ENCODE measurements at regions not wholly inside any gene's neighbourhood (a gene's known extent, or its start where the extent isn't known, plus 50 kb on each side); places are given as distances from the start of the nearest gene placed in this dataset.

DNA sequence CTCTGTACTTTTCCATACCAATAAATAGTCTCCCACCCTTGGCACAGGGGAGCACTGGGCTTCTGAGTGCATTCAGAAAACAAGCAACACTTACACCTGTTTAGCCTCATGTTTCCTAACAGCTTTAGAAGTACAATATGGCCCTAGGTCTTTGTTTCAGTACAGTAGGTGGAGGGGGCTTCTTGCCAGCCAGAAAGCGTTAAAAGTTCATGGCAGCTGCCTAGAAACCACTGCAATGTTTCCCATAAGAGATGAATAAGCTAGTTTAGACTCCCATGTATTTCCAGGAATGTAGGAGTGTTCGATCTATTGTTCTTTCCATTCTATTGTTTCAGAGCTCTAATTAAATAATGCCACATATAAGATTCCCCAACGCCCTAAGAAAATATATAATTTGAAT, 444.8 kb downstream of the ARHGEF28 start:
- DNase-seq = no peak

DNA sequence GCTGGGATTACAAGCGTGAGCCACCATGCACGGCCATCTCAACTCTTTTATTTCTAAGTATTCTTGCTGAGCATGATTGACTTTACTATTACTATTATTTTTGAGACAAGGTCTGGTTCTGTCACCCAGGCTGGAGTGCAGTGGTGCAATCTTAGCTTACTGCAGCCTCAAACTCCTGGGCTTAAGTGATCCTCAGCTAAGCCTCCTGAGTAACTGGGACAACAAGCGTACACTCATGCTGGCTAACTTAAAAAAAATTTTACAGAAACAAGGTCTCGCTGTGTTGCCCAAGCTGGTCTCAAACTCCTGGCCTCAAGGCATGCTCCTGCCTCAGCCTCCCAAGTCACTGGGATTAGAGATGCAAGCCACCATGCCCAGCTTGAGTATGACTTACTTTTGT, 443.7 kb downstream of the ARHGEF28 start:
- DNase-seq = no peak

DNA sequence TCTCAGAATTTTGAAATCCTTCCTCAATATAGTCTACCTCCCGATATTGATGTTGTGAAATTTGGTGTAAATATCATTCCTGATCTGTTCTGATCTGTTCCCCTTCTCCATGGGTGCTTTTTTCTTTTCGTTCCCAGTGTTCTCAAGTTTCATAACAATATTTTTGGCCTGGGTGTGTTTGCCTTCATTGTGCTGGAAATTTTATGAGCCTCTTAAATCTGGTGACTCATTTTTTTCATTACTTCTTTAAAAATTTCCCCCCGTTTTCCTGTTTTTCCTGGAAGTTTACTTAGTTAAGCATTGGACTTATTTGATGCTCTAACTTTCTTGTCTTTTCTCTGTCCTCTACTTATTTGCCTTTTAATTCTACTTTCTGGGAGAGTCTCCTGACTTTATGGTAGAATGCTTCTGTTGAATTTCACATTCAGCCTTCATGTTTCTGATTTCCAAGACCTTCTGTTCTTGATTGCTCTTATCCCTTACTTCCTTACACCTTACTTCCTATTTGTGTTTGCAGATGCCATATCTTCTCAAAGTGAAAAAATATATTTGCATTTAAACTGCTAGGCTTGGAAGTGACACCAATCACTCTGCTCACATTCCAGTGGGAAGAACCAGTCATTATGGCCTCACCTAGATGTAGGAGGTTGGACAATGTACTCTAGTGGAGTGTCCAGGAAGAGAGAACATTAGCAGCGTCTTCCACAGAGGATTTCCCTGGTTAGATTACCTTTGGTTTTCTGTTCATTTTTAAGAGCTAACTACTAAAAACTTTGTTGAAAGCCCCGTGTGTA, 441.9 kb downstream of the ARHGEF28 start:
- DNase-seq = no peak

DNA sequence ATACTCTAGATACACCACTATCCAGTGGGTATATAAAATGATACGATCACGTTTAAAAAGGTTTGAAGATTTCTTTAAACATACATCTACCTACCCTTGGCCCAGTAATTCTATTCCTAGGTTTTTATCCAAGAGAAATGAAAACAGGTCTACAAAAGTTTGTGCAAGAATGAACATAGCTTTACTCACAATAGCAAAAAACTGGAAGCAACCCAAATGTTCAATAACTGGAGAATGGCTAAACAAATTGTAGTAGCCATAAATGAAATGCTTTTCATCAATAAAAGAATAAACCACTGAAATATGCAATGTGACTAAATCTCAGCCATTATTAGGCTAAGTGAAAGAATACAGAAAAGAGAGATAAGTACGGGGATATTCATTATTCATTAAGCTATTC, 438.9 kb downstream of the ARHGEF28 start:
- DNase-seq = no peak

DNA sequence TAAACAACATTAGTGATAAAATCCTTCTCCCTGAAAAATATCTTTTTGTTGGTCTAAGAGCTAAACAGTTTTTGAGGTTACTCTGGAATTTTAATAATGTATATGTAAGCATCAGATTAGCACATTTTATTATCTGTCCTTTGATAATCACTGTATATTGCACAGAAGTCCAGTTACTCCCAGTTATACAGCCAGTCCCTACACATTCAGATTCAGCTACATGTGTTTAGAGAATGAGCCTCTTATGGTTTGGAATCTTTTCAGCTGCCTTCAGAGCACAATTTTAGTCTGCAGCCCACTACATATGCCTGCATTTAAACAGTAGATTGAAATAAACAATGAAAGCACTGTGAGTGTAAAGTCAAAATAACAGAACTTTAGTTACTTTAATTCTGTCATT, 438.2 kb downstream of the ARHGEF28 start:
- DNase-seq = no peak

DNA sequence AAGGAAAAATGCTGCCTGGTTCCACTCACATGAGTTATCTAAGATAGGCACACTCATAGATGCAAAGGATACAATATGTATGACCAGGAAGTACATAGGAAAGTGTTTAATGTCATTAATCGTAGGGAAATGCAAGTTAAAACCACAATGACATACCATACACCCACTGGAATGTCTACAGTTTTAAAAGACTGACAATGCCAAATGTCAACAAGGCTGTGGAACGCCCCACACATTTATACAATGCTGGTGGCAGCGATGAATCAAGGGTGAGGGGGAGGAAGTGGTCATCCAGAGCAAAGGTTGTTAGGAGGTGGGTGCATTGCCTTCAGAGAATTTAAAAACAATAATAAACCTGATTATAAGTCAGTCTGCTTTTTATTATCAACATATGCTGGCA, 437.8 kb downstream of the ARHGEF28 start:
- no peak for DNase-seq

DNA sequence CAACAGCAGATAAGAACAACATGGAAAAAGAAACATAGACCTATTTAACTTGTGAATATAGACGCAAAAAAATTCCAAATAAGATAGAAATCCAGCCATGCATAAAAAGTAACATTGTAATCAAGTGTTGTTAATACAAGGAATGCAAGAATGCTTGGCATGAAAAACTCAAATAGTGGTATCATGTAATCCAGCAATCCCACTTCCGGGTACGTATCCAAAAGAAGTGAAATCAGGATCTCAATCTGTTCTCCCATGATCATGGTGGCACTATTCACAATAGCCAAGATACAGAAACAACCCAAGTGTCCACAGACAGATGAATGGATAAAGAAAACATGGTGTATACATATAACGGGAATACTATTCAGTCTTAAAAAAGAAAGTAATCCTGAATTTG, 437.4 kb downstream of the ARHGEF28 start:
- DNase-seq = no peak

DNA sequence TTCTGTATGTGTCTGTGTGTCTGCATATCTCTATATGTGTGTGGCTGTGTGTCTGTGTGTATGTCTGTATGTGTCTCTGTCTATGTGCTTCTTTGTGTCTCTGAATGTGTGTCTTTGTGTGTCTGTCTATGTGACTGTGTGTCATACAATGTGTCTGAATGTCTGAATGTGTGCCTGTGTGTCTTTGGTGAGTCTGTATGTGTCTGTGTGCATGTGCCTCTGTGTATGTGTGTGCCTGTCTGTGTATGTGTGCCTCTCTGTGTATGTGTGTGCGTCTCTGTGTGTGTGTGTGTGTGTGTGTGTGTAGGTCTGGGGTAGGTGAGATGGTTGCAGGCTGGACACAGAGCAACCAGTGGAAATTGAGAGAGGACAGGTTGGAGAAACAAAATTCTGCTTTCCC, 435.3 kb downstream of the ARHGEF28 start:
- no peak for DNase-seq

DNA sequence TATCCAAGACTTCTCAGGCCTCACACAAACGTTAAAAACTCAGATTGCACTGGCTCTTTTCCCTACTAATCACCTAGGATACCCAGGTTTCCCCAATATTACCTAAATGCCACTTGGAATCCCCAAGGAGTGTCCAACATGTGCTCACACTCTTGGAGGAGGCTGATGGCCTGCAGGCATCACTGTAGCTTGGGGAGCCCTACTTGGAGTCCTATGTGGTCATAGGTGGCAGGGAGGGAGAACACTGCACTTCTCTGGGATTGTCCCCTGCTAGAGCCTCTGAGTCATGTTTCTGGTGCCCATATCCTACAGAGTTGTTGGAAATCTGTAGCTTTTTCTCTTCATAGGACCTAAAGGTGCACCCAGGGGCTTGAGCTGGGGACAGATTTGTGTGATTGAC, 433.7 kb downstream of the ARHGEF28 start:
- no peak for DNase-seq

DNA sequence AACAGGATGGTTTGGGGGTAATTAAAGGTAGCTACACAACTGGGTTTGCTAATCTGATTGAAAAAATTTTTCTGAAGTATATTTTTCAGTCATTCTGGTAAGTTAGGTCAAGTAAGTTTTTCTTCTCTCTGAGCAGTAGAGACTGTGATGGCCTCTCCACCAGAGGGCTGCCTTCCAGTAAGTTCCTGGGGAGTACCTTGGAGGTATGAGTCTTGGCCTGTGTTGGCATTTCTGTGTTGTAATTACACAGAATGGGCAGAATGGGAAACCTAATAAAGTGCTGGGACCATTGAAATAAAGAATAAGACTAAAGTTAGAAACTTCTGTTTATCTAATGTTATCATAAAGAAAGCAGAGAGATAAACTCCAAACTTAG, 430.8 kb downstream of the ARHGEF28 start:
- no peak for DNase-seq

DNA sequence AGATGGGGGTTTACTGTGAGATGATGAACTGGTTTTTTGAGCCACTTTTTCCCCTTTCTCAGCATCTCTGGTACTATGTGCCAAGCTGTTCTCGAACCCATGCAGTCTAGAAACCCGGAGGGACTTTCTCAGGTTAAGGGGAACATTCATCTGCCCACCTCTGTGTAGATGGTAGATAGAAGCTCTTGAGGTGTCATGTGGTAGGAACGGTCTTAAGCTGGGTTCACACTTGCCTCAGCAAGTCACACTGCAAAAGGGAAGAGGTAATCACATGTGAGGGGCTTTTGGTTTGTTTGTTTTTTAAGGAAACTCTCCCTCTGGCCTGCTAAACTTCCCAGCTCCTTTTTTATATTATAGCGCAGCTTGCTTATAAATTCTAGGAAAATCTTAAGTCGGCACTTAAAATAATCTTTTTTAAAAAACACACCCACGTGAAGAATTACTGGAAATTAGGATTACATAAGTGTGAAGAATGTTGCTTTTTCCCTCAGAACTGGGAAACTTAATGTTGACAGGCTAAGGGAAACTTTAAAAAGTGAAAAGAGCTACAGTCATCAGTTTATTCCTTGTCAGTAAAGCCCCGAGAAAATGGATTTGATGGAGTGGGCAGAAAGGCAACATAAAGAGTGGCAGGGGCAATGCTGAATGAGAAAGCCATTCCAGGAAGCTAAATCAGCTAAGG, 430.3 kb downstream of the ARHGEF28 start:
- no peak for DNase-seq

DNA sequence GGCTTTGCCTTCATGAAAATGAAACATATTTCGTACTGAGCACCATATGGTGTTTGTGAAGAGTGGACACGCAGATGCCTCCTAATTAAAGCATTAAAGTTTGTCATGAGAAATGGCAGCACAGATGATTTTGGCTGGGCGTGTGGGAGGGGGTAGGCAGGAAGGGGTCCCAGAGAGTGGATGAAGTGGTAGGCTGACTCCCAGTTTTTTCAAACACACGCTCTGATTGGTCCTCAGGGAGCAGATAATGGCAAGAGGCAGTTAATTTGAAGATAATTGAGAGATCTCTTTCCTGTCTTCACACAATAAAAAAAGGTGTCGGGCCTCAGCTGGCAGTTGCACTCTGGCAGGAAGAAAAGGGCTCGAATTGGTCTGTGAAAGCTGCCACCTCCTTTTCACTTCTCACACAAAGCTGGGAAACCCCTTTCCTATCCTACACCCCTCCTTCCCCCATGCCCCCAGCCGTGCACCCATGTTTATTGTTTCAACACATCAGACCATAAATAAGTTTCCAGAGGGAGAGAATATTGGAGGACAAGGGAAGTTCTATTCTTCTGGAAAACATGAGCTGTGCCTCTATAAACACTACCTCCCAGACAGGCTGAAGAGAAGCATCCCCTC, 429.6 kb downstream of the ARHGEF28 start:
- DNase-seq = no peak

DNA sequence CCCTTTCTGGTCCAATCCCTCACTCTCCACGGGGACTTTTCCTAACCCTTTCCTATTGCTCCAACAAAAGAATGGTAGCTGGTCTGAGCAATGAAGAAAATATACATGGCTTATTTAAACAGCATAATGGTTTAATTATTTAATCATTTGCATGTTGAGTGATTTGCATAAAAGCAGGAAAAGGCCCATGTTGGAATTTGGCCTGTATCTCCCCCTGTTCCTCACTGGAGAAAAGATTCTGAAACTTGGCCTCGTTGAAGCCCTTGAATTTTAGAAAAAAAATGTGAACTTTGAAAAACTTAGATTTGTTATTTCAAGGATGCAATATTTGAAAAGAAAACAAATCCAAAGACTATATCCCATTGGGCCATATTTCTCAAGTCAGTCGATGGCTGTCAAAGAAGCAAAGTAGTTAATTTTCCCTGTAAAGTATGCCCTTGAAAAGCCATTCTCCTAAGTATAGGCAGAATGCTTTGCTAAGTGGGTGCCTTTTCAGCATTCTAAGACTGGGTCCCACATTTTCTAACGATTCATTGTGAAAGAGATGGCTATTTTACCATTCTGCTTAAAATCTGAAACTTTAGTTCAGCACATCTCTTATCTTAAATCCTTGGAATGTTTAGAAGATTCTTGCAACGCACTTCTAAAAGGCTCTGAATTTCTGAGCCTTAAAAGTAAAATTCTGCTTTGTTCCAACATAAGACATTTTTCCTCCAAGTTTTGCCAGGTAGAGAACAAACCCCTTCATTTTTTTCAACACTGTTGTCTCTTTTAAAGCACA, 428.8 kb downstream of the ARHGEF28 start:
- no peak for DNase-seq

DNA sequence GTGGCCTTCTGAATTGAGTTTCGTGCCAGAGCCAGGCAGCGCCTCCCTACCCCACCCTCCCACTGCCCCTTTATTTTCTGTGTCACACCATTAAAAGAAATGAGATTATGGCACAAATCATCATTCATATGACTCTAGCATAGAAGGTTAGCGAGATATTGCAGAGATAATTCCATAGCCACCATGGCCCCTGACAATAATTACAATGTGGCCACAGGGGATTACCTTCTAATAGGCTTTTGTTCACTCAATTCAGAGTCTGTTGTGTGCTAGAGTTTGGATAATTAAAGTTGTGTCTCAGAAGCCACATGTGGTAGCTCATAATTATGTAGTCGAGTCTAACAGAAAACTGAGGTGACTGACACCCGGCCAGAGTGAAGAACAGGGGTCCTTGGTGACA, 428.1 kb downstream of the ARHGEF28 start:
- DNase-seq = no peak

DNA sequence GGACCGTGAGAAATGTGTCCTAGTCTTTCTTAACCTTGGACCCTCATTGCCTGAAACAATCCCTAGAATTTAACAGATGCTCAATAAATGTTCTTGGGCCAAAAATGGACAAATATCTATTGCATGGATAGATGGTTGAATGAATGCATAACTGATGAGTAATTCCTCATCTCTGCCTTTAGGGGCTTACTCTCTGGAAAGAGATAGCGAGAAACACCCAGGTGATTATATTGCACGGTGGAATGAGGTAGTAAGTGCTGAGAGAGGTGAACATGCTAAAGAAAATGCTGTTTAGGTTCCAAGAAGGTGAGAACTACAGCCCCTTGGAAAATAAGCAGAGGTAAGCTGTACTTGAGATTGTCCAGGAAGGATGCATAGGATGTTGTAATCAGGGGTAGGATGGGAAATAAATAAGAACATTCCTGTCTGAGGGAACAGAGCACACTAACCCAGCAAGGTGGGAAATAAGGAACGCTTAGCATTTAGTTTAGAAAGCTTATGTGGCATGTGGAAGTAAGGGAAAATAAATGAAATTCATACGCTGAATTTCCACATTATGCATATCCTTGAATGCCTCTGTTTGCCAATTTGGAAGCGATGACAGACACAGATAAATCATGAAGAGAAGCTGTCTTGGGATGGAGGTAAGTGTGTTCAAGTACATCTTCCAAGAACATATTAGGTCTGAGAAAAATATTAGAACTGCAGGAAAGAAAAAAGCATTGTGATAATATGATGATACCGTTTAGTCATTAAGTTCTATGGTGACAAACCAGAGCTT, 426.6 kb downstream of the ARHGEF28 start:
- DNase-seq = no peak

DNA sequence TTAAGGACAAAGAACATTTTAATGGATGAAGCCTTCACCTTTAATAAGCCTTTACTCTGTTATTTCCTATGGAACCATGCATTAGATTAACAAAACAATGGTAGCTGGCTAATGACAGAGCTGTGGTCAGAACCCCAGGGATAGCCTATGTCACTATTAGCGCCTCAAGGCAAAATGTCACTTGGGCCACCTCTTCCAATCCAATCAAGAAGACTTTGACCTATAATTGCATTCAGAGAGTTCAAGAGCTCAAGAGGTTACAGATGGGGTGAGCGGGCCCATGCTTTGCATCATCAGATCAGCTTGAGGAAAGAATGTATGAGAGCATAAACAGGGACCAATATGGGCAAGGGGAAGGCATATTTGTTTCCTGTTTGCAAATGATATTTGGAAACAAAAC, 425.1 kb downstream of the ARHGEF28 start:
- no peak for DNase-seq

DNA sequence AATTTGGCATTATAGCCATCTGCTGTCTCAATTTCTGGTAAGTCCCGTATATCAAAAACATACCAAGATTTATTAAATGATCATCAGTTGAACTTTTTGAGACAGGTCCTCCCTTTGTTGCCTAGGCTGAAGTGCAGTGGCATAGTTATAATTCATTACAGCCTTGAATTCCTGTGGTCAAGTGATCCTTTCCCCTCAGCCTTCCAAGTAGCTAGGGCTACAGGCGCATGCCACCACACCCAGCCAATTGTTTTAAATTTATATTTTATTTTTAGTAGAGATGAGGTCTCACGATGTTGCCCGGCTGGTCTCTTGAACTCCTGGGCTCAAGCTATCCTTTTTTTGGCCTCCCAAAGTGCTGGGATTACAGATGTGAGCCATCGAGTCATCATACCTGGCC, 418.9 kb downstream of the ARHGEF28 start:
- DNase-seq = no peak

DNA sequence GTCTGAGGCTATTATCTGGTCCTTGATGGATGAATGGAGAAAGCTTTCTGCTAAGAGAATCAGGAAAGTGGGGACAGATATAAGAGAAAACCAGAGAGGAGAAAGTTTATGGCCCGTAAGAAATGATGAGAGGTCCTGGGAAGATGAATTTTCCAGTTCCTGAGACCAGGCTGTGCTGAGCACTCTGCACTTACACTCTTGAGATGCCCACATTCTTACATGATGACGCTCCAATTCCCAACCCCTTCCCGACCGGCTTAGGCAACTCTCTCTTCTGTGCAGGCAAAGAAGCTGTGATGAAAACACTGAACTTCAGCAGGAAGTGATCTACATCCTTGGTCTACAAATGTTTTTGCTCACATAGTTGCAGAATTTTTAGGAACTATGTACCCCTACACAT, 417.0 kb downstream of the ARHGEF28 start:
- DNase-seq = no peak

DNA sequence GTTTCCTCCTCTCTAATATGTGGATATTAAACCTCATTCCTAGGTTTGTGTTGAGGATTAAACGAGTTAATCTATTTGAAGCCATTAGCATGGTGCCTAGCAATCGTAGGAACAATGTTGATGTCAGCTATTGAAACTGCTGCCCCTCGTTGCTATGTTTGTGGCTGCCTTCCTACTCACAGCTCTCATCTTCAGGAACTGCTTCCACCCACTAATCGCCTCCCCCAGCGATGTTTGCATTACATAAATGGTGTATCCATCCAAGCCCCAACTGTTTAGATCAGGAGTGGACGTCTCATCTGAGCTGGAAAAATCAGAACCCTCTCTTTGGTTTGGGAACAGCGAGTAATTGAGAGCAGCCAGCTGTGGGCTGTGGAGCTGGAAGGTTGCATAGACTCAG, 416.6 kb downstream of the ARHGEF28 start:
- no peak for DNase-seq

DNA sequence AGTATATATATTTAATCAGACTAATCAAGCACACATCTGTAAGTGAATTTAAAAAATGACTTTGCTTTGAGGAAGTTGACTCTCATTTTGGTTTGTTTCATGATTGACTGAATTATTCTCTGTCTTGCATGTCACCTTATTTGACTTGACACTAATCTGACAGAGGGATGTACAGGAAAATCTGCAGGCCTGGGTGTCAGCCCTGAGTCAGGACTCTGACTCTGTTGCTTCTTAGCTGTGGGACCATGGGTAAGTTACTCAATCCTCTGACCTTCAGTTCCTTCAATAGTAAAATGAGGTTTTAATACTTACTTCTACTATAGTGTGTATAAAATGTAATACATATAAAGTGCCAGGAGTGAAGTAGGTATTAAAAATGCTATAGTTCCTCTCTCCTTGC, 415.9 kb downstream of the ARHGEF28 start:
- no peak for DNase-seq

DNA sequence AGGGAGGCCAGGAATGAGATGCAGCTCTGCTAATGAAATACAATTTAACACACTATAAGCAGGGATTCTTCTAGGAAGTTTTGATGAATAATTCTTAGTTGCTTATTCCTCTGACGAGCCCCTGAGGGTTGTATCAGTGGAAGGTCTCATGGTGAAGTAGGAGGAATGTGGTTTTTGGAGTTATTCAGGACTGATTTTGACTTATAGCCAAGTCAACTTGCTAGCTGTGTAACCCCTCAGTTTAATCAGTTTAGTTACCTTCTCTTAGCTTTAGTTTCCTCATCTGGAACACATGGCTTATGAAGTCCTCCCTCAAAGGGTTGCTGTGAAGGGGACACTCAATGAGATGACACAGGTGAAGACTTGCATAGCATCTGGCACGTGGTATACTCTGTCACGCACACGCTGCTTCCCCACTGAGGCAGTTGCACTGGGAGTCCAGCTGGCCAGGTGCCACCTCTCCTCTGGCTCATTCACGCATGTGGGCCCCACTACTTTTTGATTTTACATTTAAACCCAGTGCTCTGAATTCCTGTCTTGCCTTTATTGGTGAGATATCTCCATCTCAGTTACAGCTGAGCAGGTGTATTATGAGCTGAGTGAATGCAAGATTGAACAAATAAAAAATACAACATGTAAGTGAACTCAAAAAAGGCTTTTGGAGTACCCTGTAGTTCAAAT, 415.0 kb downstream of the ARHGEF28 start:
- no peak for DNase-seq

DNA sequence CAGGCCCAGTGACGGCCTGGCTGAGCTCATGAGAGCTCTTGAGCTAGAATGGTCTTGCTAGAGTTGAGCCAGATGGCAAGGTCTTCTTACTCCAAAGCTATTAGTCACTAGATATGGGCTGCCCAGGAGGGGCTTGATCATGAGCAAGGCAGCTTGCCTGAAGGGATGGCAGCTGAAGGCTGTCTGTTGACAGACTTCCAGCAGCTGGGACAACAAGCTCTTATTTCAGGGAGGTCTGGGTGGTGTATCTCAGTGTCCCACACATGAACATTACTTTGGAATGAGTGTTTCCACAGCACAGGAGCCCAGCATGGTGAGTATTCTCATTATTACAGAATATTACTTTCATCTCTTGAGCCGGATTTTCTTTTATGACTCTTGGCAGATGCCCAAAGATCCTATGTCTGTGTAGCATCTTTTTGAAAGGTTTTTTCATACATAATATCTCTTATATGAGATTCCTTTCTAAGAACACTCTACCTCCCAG, 414.1 kb downstream of the ARHGEF28 start:
- DNase-seq = no peak

Data from activated CD8-positive, alpha-beta memory T cell treated with anti-CD3 and anti-CD28 coated beads for 24 hours (primary cell).